GM12892 (cell line): ENCODE measurements at regions not wholly inside any gene's neighbourhood (a gene's known extent, or its start where the extent isn't known, plus 50 kb on each side); places are given as distances from the start of the nearest gene placed in this dataset.
"Not testable (repeated sequence)": the region's sequence is repeated elsewhere in the genome, so short reads cannot be mapped to it uniquely, and the experiment has no call there.

Source experiments
- DNase-seq: peaks from one replicate; pipeline ENCODE4 v3.0.0; 2011; ENCODE audit not compliant: insufficient read length
- FAIRE-seq: peaks from 2 replicates; lab custom pipeline; 2011; peaks lifted over from hg19 to GRCh38; lab: Jason Lieb, UNC
- POLR2A ChIP-seq: IDR thresholded peaks from 2 replicates; pipeline ENCODE4 v1.6.1; 2011; ENCODE audit warnings: low read depth, low read length, control low read depth
- POLR2AphosphoS5 ChIP-seq: IDR thresholded peaks from 2 replicates; pipeline ENCODE4 v1.6.1; 2011; ENCODE audit warnings: low read depth, low read length, control low read depth
- TAF1 ChIP-seq: IDR thresholded peaks from 2 replicates; pipeline ENCODE4 v1.6.1; 2011; ENCODE audit warnings: low read depth, mild to moderate bottlenecking, control low read depth, low read length, borderline replicate concordance

GRCh38 chr3:21902956-21903355 is 151.9 kb upstream of the ZNF385D start:
- FAIRE-seq: no peak
- TF ChIP-seq TAF1: no peak
- no peak for TF ChIP-seq POLR2AphosphoS5
- no peak for TF ChIP-seq POLR2A
- no peak for DNase-seq

GRCh38 chr3:21909096-21909495 is 158.1 kb upstream of the ZNF385D start:
- FAIRE-seq (no peak), DNase-seq (no peak)
- TF ChIP-seq POLR2AphosphoS5: no peak
- TF ChIP-seq TAF1: no peak
- TF ChIP-seq POLR2A: no peak

GRCh38 chr3:21912711-21913110 is 161.7 kb upstream of the ZNF385D start:
- FAIRE-seq (no peak), DNase-seq (no peak)
- TF ChIP-seq TAF1 (no peak), POLR2A (no peak), POLR2AphosphoS5 (no peak)

- no peak for TF ChIP-seq TAF1
- no peak for TF ChIP-seq POLR2AphosphoS5
- TF ChIP-seq POLR2A: no peak
- no peak for DNase-seq
- FAIRE-seq: no peak
Measured at GRCh38 chr3:21913791-21914190, 162.8 kb upstream of the ZNF385D start.

GRCh38 chr3:21914451-21914850 is 163.4 kb upstream of the ZNF385D start:
- DNase-seq: no peak
- TF ChIP-seq POLR2AphosphoS5: no peak
- TF ChIP-seq POLR2A: no peak
- no peak for TF ChIP-seq TAF1
- FAIRE-seq: no peak

- DNase-seq (no peak), FAIRE-seq (no peak)
- TF ChIP-seq TAF1 (no peak), POLR2AphosphoS5 (no peak), POLR2A (no peak)
Measured at GRCh38 chr3:21919383-21919782, 168.4 kb upstream of the ZNF385D start.

GRCh38 chr3:21920421-21920861 is 169.4 kb upstream of the ZNF385D start:
- FAIRE-seq (no peak), DNase-seq (no peak)
- TF ChIP-seq POLR2A (no peak), TAF1 (no peak), POLR2AphosphoS5 (no peak)

GRCh38 chr3:21923156-21923555 is 172.1 kb upstream of the ZNF385D start:
- not testable (repeated sequence) for FAIRE-seq

GRCh38 chr3:21927261-21927660 is 176.3 kb upstream of the ZNF385D start:
- no peak for FAIRE-seq

More at GRCh38 chr3:21923156-21923555, 172.1 kb upstream of the ZNF385D start:
- not testable (repeated sequence) for DNase-seq

GRCh38 chr3:21934591-21934990 is 183.6 kb upstream of the ZNF385D start:
- DNase-seq (no peak), FAIRE-seq (no peak)
- no peak for TF ChIP-seq POLR2A
- no peak for TF ChIP-seq POLR2AphosphoS5

More at GRCh38 chr3:21927261-21927660, 176.3 kb upstream of the ZNF385D start:
- TF ChIP-seq POLR2AphosphoS5: no peak
- DNase-seq: no peak

- DNase-seq (no peak), FAIRE-seq (no peak)
- TF ChIP-seq POLR2A: no peak
- TF ChIP-seq POLR2AphosphoS5: no peak
- TF ChIP-seq TAF1: no peak
Measured at GRCh38 chr3:21936207-21936606, 185.2 kb upstream of the ZNF385D start.

- TF ChIP-seq POLR2A (no peak), TAF1 (no peak), POLR2AphosphoS5 (no peak)
- no peak for DNase-seq
- no peak for FAIRE-seq
Measured at GRCh38 chr3:21938267-21938681, 187.3 kb upstream of the ZNF385D start.

GRCh38 chr3:21942328-21942727 is 191.3 kb upstream of the ZNF385D start:
- FAIRE-seq: no peak
- no peak for TF ChIP-seq POLR2AphosphoS5
- no peak for TF ChIP-seq POLR2A
- no peak for TF ChIP-seq TAF1
- DNase-seq: no peak

GRCh38 chr3:21944251-21944650 is 193.2 kb upstream of the ZNF385D start:
- no peak for TF ChIP-seq POLR2AphosphoS5
- TF ChIP-seq TAF1: no peak
- no peak for TF ChIP-seq POLR2A
- DNase-seq (no peak), FAIRE-seq (no peak)
